Endothelial cell of umbilical vein (primary cell): ENCODE measurements at regions not wholly inside any gene's neighbourhood (a gene's known extent, or its start where the extent isn't known, plus 50 kb on each side); places are given as distances from the start of the nearest gene placed in this dataset.

ENCODE experiments used
- BruUV-seq: library from RNA; stranded (reverse); fragments of 400-500 nt; replicated peaks from 2 replicates; lab custom pipeline; 2021; lab: Mats Ljungman, UMichigan
- CTCF ChIA-PET: fragments of 300-600, 350-600 bp; sonication (Branson Sonifier 250); formaldehyde crosslinking; loops from one replicate; lab custom pipeline; 2021; ENCODE audit warnings: antibody characterized with exemption, inconsistent platforms; lab: Charles Lee
- POLR2A ChIA-PET: fragments of 300-600, 350-600 bp; sonication (Branson Sonifier 250); formaldehyde crosslinking; loops from one replicate; lab custom pipeline; 2021; ENCODE audit warnings: antibody characterized with exemption, inconsistent platforms; lab: Charles Lee
- DNase-seq: peaks from one replicate; pipeline ENCODE4 v3.0.0-alpha.2; 2011; ENCODE audit warnings: low read depth, low spot score
- FAIRE-seq: peaks from 2 replicates; lab custom pipeline; 2011; peaks lifted over from hg19 to GRCh38; lab: Jason Lieb, UNC
- H2AFZ ChIP-seq: 2 replicates; pipeline ENCODE4 v1.6.0; 2012; ENCODE audit warnings: low read depth, low read length, control low read depth, inconsistent platforms
- H3K27ac ChIP-seq: 2 replicates; pipeline ENCODE4 v1.5.1; 2011; ENCODE audit warnings: low read depth, mild to moderate bottlenecking, control low read depth, low read length, moderate library complexity; ENCODE audit not compliant: insufficient read depth
- H3K27me3 ChIP-seq, 2 experiments: 2 replicates each; pipeline versions ENCODE4 v1.6.0 to v1.6.1; 2011; ENCODE audit warnings: low read length in 2 of 2, mixed read lengths in 1 of 2; ENCODE audit not compliant: control insufficient read depth in 2 of 2, insufficient read depth in 2 of 2
- H3K36me3 ChIP-seq, 2 experiments: 2 replicates in 1 of 2; 3 replicates in 1 of 2; pipeline ENCODE4 v1.5.1; 2011; ENCODE audit warnings: low read length in 2 of 2, mild to moderate bottlenecking in 1 of 2, moderate library complexity in 1 of 2; ENCODE audit not compliant: control insufficient read depth in 2 of 2, insufficient read depth in 2 of 2; ENCODE audit errors: extremely low read depth in 1 of 2
- H3K4me1 ChIP-seq: 3 replicates; pipeline ENCODE4 v1.5.1; 2011; ENCODE audit warnings: mild to moderate bottlenecking, low read length; ENCODE audit not compliant: control insufficient read depth, insufficient read depth; ENCODE audit errors: extremely low read depth
- H3K4me2 ChIP-seq: 2 replicates; pipeline ENCODE4 v1.6.1; 2011; ENCODE audit warnings: low read length, control low read depth, mixed read lengths; ENCODE audit not compliant: insufficient read depth
- H3K4me3 ChIP-seq, 3 experiments: fragments of 200-600 bp in 1 of 3; sonication (generic), shearing (Covaris generic) in 1 of 3; replicated peaks in 1 of 3; 2 replicates each; pipeline ENCODE4 v1.5.1; 2011 to 2016; ENCODE audit warnings: control low read depth in 3 of 3, low read length in 3 of 3, mild to moderate bottlenecking in 2 of 3, inconsistent platforms in 1 of 3, low read depth in 1 of 3, moderate library complexity in 1 of 3; ENCODE audit not compliant: insufficient read depth in 1 of 3
- H3K79me2 ChIP-seq: 2 replicates; pipeline ENCODE4 v1.6.0; 2012; ENCODE audit warnings: low read length, inconsistent platforms; ENCODE audit not compliant: control insufficient read depth, insufficient read depth
- H3K9ac ChIP-seq: replicated peaks from 2 replicates; pipeline ENCODE3; 2011; ENCODE audit warnings: low read length, control low read depth; ENCODE audit not compliant: insufficient read depth; ENCODE audit errors: extremely low read depth
- H3K9me1 ChIP-seq: replicated peaks from 3 replicates; pipeline ENCODE4 v1.6.0; 2011; ENCODE audit warnings: mild to moderate bottlenecking, low read length; ENCODE audit not compliant: control insufficient read depth, insufficient read depth; ENCODE audit errors: extremely low read depth
- H3K9me3 ChIP-seq: replicated peaks from 2 replicates; pipeline ENCODE4 v1.5.1; 2012; ENCODE audit warnings: low read length, inconsistent platforms; ENCODE audit not compliant: control insufficient read depth, insufficient read depth
- H4K20me1 ChIP-seq: replicated peaks from 2 replicates; pipeline ENCODE3; 2011; ENCODE audit warnings: mild to moderate bottlenecking, low read length; ENCODE audit not compliant: control insufficient read depth, insufficient read depth; ENCODE audit errors: extremely low read depth
- EZH2 ChIP-seq: IDR thresholded peaks from 2 replicates; pipeline ENCODE4 v1.6.1; 2012; ENCODE audit warnings: borderline replicate concordance, low read depth, mild to moderate bottlenecking, moderate library complexity, low read length, inconsistent platforms; ENCODE audit not compliant: severe bottlenecking
- FOS ChIP-seq: IDR thresholded peaks from 2 replicates; pipeline ENCODE4 v1.6.1; 2011; ENCODE audit warnings: mild to moderate bottlenecking, low read length, moderate library complexity, borderline replicate concordance; ENCODE audit not compliant: insufficient read depth
- GATA2 ChIP-seq: IDR thresholded peaks from 2 replicates; pipeline ENCODE4 v1.7.0; 2011; ENCODE audit warnings: low read depth, mild to moderate bottlenecking, moderate library complexity, mixed read lengths, low read length; ENCODE audit not compliant: insufficient read length, insufficient read depth
- JUN ChIP-seq: IDR thresholded peaks from 2 replicates; pipeline ENCODE4 v1.6.1; 2011; ENCODE audit warnings: borderline replicate concordance, low read depth; ENCODE audit not compliant: insufficient read length, insufficient read depth
- POLR2A ChIP-seq: IDR thresholded peaks from 2 replicates; pipeline ENCODE4 v1.6.1; 2012; ENCODE audit warnings: low read depth, mild to moderate bottlenecking, control low read depth, low read length
- POLR2AphosphoS5 ChIP-seq: IDR thresholded peaks from 2 replicates; pipeline ENCODE4 v1.6.1; 2012; ENCODE audit warnings: low read depth, mild to moderate bottlenecking, control low read depth, low read length, moderate library complexity; ENCODE audit not compliant: insufficient read depth
- dilution Hi-C: fragments of 300-500 bp; cut with MboI; formaldehyde crosslinking; loops from one replicate; pipeline ENCODE4 v1.15.0; 2019; ENCODE audit warnings: low sequenced_read_pairs; ENCODE audit not compliant: extremely low pct_ligation_motif_present
- intact Hi-C: fragments of 100-400 bp; cut with micrococcal nuclease; formaldehyde crosslinking; loops from one replicate; pipeline ENCODE4 v1.10.0; 2022
- TF ChIP-seq, protein P1 (sequence below): IDR thresholded peaks from 2 replicates; pipeline ENCODE4 v1.6.1; 2011; ENCODE audit not compliant: insufficient read depth, insufficient read length
- TF ChIP-seq, protein P2 (sequence below), 2 donors: IDR thresholded peaks; 1 replicate in 1 of 2; 2 replicates in 1 of 2; pipeline ENCODE4 v1.5.1; 2011; ENCODE audit warnings: low read length in 2 of 2, mild to moderate bottlenecking in 2 of 2, moderate library complexity in 2 of 2, control low read depth in 1 of 2, inconsistent platforms in 1 of 2, low read depth in 1 of 2; ENCODE audit not compliant: insufficient read depth in 1 of 2; ENCODE audit errors: extremely low read depth in 1 of 2

DNA sequence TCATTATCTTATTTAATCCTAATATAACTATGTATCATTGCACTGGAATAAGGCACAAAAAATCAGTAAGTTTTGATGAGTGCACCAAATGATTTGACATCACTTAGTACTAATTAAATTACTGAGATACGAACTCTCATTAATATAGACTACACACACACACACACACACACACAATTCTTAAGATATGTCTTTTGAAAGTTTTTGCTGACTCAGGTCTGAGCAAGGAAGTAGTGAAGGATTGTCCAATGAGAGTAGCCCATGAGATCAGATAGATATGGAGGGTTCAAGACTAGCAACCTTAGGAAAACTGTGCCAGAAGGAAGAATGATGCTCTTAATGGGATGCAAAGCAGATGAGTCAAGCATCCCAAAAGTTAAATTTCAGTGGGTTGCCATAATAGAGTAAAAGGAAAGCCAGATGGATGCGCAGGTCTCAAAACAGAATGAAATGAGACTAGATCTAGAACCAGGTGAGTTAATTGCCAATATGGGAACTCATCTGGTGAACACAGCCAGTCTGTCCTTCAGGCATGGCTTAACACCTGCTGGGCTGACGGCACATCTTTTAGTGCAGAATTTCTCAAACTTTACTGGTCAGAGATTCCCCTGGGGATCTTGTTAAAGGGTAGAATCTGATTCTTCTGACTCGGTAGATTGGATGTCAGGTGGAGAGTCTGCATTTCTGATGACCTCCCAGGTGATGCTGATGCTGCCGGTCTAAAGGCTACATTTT is 197.0 kb upstream of the NR4A3 start:
- TF ChIP-seq, protein P1, sequence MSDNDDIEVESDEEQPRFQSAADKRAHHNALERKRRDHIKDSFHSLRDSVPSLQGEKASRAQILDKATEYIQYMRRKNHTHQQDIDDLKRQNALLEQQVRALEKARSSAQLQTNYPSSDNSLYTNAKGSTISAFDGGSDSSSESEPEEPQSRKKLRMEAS = no peak
- no peak for TF ChIP-seq POLR2A
- TF ChIP-seq FOS = no peak
- TF ChIP-seq JUN = no peak
- no peak for TF ChIP-seq POLR2AphosphoS5
- TF ChIP-seq GATA2 = no peak
- TF ChIP-seq, protein P2, sequence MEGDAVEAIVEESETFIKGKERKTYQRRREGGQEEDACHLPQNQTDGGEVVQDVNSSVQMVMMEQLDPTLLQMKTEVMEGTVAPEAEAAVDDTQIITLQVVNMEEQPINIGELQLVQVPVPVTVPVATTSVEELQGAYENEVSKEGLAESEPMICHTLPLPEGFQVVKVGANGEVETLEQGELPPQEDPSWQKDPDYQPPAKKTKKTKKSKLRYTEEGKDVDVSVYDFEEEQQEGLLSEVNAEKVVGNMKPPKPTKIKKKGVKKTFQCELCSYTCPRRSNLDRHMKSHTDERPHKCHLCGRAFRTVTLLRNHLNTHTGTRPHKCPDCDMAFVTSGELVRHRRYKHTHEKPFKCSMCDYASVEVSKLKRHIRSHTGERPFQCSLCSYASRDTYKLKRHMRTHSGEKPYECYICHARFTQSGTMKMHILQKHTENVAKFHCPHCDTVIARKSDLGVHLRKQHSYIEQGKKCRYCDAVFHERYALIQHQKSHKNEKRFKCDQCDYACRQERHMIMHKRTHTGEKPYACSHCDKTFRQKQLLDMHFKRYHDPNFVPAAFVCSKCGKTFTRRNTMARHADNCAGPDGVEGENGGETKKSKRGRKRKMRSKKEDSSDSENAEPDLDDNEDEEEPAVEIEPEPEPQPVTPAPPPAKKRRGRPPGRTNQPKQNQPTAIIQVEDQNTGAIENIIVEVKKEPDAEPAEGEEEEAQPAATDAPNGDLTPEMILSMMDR (IDR thresholded peaks at IDR 0.05; ENCODE audit: extremely low read depth in 1 of 2, insufficient read depth in 1 of 2, low read depth in 1 of 2, low read length in 2 of 2) = no peak
- TF ChIP-seq EZH2 = no peak

More for the DNA sequence above, 197.0 kb upstream of the NR4A3 start:
- no TSS peak for BruUV-seq
- no peaks in the 10 kb centered on the region for H3K36me3 ChIP-seq
- dilution Hi-C loops (no loop called here), intact Hi-C loops (no loop called here)
- H3K27ac ChIP-seq = no peak overlapping the region
- FAIRE-seq (no peak), DNase-seq (no peak)
- H3K9me1 ChIP-seq = no peaks in the 10 kb centered on the region
- no peak overlapping the region for H2AFZ ChIP-seq
- H3K4me3 ChIP-seq = no peak overlapping the region
- H3K79me2 ChIP-seq = no peaks in the 10 kb centered on the region
- H3K27me3 ChIP-seq = no peaks in the 10 kb centered on the region
- H3K4me1 ChIP-seq = no peaks in the 10 kb centered on the region
- no peaks in the 10 kb centered on the region for H4K20me1 ChIP-seq
- CTCF ChIA-PET = no interaction called here
- no peak overlapping the region for H3K4me2 ChIP-seq
- POLR2A ChIA-PET = no interaction called here
- H3K9ac ChIP-seq = no peak overlapping the region
- H3K9me3 ChIP-seq = no peaks in the 10 kb centered on the region
